ENCODE measurements at regions not wholly inside any gene's neighbourhood (a gene's known extent, or its start where the extent isn't known, plus 50 kb on each side); places are given as distances from the start of the nearest gene placed in this dataset.

DNA sequence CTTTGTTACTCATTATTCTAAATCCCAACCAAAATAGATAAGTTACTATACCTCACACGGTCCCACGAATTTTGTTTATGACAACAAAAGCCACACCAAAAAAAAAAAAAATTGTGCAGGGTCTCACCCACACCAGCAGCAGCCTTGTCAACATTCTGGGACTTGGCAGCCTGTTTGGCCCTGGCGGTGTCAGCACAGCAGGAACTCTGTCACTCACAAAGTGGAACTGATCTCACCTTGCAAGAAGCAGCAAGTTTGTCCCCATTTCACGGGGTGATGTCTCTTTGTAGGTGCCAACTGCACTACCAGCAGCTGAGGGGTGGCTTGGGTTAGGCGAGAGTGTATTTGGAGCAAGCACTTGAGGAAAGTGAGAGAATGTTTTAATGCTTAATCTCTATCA is 75.0 kb upstream of the CHRM3 start:
- ATAC-seq: no peak
- TF ChIP-seq, protein P1, sequence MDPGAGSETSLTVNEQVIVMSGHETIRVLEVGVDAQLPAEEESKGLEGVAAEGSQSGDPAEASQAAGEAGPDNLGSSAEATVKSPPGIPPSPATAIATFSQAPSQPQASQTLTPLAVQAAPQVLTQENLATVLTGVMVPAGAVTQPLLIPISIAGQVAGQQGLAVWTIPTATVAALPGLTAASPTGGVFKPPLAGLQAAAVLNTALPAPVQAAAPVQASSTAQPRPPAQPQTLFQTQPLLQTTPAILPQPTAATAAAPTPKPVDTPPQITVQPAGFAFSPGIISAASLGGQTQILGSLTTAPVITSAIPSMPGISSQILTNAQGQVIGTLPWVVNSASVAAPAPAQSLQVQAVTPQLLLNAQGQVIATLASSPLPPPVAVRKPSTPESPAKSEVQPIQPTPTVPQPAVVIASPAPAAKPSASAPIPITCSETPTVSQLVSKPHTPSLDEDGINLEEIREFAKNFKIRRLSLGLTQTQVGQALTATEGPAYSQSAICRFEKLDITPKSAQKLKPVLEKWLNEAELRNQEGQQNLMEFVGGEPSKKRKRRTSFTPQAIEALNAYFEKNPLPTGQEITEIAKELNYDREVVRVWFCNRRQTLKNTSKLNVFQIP (CRISPR knock-in tag; IDR thresholded peaks at IDR 0.05; ENCODE audit: borderline replicate concordance, low read depth): no peak
- no peak for TF ChIP-seq TCF4 (CRISPR knock-in tag; IDR thresholded peaks at IDR 0.05; ENCODE audit: borderline replicate concordance)
- TF ChIP-seq OSR1 (CRISPR knock-in tag; IDR thresholded peaks at IDR 0.05): no peak
- no peak for TF ChIP-seq CSDC2 (CRISPR knock-in tag; IDR thresholded peaks at IDR 0.05)
- no peak for TF ChIP-seq ZNF70 (CRISPR knock-in tag; IDR thresholded peaks at IDR 0.05)
- TF ChIP-seq, protein P2, sequence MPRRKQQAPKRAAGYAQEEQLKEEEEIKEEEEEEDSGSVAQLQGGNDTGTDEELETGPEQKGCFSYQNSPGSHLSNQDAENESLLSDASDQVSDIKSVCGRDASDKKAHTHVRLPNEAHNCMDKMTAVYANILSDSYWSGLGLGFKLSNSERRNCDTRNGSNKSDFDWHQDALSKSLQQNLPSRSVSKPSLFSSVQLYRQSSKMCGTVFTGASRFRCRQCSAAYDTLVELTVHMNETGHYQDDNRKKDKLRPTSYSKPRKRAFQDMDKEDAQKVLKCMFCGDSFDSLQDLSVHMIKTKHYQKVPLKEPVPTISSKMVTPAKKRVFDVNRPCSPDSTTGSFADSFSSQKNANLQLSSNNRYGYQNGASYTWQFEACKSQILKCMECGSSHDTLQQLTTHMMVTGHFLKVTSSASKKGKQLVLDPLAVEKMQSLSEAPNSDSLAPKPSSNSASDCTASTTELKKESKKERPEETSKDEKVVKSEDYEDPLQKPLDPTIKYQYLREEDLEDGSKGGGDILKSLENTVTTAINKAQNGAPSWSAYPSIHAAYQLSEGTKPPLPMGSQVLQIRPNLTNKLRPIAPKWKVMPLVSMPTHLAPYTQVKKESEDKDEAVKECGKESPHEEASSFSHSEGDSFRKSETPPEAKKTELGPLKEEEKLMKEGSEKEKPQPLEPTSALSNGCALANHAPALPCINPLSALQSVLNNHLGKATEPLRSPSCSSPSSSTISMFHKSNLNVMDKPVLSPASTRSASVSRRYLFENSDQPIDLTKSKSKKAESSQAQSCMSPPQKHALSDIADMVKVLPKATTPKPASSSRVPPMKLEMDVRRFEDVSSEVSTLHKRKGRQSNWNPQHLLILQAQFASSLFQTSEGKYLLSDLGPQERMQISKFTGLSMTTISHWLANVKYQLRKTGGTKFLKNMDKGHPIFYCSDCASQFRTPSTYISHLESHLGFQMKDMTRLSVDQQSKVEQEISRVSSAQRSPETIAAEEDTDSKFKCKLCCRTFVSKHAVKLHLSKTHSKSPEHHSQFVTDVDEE (CRISPR knock-in tag; IDR thresholded peaks at IDR 0.05): no peak
- TF ChIP-seq, protein P3, sequence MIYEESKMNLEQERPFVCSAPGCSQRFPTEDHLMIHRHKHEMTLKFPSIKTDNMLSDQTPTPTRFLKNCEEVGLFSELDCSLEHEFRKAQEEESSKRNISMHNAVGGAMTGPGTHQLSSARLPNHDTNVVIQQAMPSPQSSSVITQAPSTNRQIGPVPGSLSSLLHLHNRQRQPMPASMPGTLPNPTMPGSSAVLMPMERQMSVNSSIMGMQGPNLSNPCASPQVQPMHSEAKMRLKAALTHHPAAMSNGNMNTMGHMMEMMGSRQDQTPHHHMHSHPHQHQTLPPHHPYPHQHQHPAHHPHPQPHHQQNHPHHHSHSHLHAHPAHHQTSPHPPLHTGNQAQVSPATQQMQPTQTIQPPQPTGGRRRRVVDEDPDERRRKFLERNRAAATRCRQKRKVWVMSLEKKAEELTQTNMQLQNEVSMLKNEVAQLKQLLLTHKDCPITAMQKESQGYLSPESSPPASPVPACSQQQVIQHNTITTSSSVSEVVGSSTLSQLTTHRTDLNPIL (CRISPR knock-in tag; IDR thresholded peaks at IDR 0.05; ENCODE audit: low read depth): no peak
- no peak for TF ChIP-seq BACH2 (CRISPR knock-in tag; IDR thresholded peaks at IDR 0.05; ENCODE audit: borderline replicate concordance)

DNA sequence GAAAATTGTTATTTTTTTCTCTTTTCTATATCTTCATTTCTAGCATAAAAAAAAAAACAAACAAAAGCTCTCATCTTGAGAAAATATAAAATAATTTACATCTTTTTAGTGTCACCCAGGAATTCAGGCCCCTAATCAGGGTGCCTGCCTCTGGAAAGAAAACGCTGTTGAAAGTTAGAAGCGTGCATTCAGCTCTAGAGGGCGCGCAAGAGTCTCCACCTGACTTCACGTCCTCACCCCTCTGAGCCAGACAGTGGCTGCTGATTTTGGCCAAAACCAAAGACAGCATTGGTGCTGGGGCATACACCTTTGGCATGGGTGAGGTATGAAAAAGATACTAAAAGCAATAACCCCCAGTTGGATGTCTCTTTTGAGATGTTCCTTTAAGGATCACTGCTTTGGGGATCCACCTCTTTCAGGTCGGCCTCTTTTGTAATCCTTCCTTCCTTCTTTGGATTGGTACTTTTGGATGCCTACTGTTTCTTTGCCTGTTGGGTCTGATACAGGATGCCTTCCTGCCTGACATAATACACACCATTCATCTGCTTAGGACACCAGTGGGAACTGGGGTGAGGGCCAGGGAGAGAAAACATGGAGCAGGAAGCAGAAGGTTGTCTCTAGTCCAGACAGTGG is 77.6 kb upstream of the CHRM3 start:
- TF ChIP-seq ZC3H10 (CRISPR knock-in tag; IDR thresholded peaks at IDR 0.05) (no peak), RARB (CRISPR knock-in tag; IDR thresholded peaks at IDR 0.05) (no peak), TCF4 (CRISPR knock-in tag; IDR thresholded peaks at IDR 0.05; ENCODE audit: borderline replicate concordance) (no peak), GLIS3 (CRISPR knock-in tag; IDR thresholded peaks at IDR 0.05) (no peak), OSR1 (CRISPR knock-in tag; IDR thresholded peaks at IDR 0.05) (no peak), PPARA (CRISPR knock-in tag; IDR thresholded peaks at IDR 0.05; ENCODE audit: borderline replicate concordance) (no peak), ZFP3 (CRISPR knock-in tag; IDR thresholded peaks at IDR 0.05) (no peak), ARNTL (CRISPR knock-in tag; IDR thresholded peaks at IDR 0.05; ENCODE audit: borderline replicate concordance, low read depth) (no peak)
- TF ChIP-seq, protein P3 (CRISPR knock-in tag; IDR thresholded peaks at IDR 0.05; ENCODE audit: low read depth): no peak
- TF ChIP-seq, protein P4, sequence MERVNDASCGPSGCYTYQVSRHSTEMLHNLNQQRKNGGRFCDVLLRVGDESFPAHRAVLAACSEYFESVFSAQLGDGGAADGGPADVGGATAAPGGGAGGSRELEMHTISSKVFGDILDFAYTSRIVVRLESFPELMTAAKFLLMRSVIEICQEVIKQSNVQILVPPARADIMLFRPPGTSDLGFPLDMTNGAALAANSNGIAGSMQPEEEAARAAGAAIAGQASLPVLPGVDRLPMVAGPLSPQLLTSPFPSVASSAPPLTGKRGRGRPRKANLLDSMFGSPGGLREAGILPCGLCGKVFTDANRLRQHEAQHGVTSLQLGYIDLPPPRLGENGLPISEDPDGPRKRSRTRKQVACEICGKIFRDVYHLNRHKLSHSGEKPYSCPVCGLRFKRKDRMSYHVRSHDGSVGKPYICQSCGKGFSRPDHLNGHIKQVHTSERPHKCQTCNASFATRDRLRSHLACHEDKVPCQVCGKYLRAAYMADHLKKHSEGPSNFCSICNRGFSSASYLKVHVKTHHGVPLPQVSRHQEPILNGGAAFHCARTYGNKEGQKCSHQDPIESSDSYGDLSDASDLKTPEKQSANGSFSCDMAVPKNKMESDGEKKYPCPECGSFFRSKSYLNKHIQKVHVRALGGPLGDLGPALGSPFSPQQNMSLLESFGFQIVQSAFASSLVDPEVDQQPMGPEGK (CRISPR knock-in tag; IDR thresholded peaks at IDR 0.05; ENCODE audit: borderline replicate concordance): no peak
- TF ChIP-seq, protein P2 (CRISPR knock-in tag; IDR thresholded peaks at IDR 0.05): no peak
- peak; percentile 73 for ATAC-seq

DNA sequence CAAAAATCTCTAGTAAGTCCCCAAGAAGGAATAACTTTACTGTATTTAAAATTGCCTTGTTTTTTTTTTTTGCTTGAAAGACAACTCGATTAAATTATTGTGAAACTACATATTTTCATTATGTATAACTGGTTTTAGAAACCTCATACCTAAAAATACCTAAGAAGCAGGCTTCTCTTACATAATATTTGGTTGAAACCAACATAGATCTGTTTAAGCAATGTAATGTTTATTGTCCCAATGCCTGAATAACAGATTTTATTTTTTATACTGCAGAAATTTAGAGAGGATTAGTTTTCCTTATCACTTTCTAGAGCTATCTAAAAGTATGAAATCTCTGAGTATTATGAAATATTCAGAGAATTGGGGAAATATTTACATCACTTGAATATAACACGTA is 78.5 kb upstream of the CHRM3 start:
- ATAC-seq: no peak
- no peak for TF ChIP-seq ZC3H10 (CRISPR knock-in tag; IDR thresholded peaks at IDR 0.05)
- TF ChIP-seq, protein P4 (CRISPR knock-in tag; IDR thresholded peaks at IDR 0.05; ENCODE audit: borderline replicate concordance): no peak
- no peak for TF ChIP-seq RARB (CRISPR knock-in tag; IDR thresholded peaks at IDR 0.05)
- TF ChIP-seq OSR1 (CRISPR knock-in tag; IDR thresholded peaks at IDR 0.05): no peak
- TF ChIP-seq, protein P1 (CRISPR knock-in tag; IDR thresholded peaks at IDR 0.05; ENCODE audit: borderline replicate concordance, low read depth): no peak
- no peak for TF ChIP-seq ZFP3 (CRISPR knock-in tag; IDR thresholded peaks at IDR 0.05)
- TF ChIP-seq GLIS3 (CRISPR knock-in tag; IDR thresholded peaks at IDR 0.05): no peak
- TF ChIP-seq SNAI2 (CRISPR knock-in tag; IDR thresholded peaks at IDR 0.05): no peak
- no peak for TF ChIP-seq ZNF565 (CRISPR knock-in tag; conservative IDR thresholded peaks at IDR 0.05; ENCODE audit: low read depth)
- no peak for TF ChIP-seq BACH2 (CRISPR knock-in tag; IDR thresholded peaks at IDR 0.05; ENCODE audit: borderline replicate concordance)
- TF ChIP-seq TCF4 (CRISPR knock-in tag; IDR thresholded peaks at IDR 0.05; ENCODE audit: borderline replicate concordance): no peak
- TF ChIP-seq, protein P3 (CRISPR knock-in tag; IDR thresholded peaks at IDR 0.05; ENCODE audit: low read depth): no peak

Measured in SK-N-SH treated with all-trans-retinoic acid at 6 μM for 48 hours (cell line).